Mammary epithelial cell (primary cell): ENCODE measurements at regions not wholly inside any gene's neighbourhood (a gene's known extent, or its start where the extent isn't known, plus 50 kb on each side); places are given as distances from the start of the nearest gene placed in this dataset.
"Not testable (repeated sequence)": the region's sequence is repeated elsewhere in the genome, so short reads cannot be mapped to it uniquely, and the experiment has no call there.

Source experiments
- CTCF ChIP-seq, 2 donors: IDR thresholded peaks in 1 of 2; conservative IDR thresholded peaks in 1 of 2; 2 replicates each; pipeline ENCODE4 v1.5.1; 2011 to 2012; ENCODE audit warnings: inconsistent platforms in 2 of 2, low read length in 2 of 2, mild to moderate bottlenecking in 2 of 2, control low read depth in 1 of 2, low read depth in 1 of 2; ENCODE audit not compliant: insufficient read depth in 1 of 2; ENCODE audit errors: extremely low read depth in 1 of 2
- EZH2 ChIP-seq: IDR thresholded peaks from 2 replicates; pipeline ENCODE4 v1.6.1; 2012; ENCODE audit warnings: low read length, inconsistent platforms, borderline replicate concordance

- TF ChIP-seq CTCF (conservative IDR thresholded peaks at IDR 0.05 in 1 of 2, IDR thresholded peaks at IDR 0.05 in 1 of 2; ENCODE audit: extremely low read depth in 1 of 2, insufficient read depth in 1 of 2, low read depth in 1 of 2, low read length in 2 of 2); EZH2: not testable (repeated sequence)
Measured at GRCh38 chr10:6830981-6831380, 250.9 kb upstream of the PRKCQ start.
